GM18508 (cell line): ENCODE measurements at regions not wholly inside any gene's neighbourhood (a gene's known extent, or its start where the extent isn't known, plus 50 kb on each side); places are given as distances from the start of the nearest gene placed in this dataset.
"Not testable (repeated sequence)": the region's sequence is repeated elsewhere in the genome, so short reads cannot be mapped to it uniquely, and the experiment has no call there.

ENCODE experiments used
- ATAC-seq: cut with Tn5 transposase; IDR thresholded peaks from one replicate; pipeline ENCODE4 v1.9.1; 2021; ENCODE audit warnings: moderate number of reproducible peaks; ENCODE audit not compliant: insufficient read depth, unreplicated experiment

DNA sequence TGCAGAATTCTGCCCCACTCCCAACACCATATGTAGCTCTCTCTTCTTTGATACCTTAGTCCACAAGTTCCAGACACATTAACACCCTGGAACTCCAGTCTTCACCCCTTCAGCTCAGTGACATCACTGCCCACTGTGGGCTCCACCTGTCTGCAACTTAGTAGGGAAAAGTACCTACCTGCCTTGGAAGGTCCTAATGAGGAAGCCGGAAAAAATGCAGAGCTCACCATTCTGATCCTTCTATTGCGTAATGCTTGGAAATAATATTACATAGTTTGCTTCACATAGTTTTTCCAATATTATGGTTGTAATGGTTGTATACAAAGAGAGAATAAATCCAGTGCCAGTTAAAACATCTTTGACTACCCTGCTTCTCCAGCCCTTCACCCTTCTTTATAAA lies 738.4 kb downstream of the RNF144A start:
- no peak for ATAC-seq

DNA sequence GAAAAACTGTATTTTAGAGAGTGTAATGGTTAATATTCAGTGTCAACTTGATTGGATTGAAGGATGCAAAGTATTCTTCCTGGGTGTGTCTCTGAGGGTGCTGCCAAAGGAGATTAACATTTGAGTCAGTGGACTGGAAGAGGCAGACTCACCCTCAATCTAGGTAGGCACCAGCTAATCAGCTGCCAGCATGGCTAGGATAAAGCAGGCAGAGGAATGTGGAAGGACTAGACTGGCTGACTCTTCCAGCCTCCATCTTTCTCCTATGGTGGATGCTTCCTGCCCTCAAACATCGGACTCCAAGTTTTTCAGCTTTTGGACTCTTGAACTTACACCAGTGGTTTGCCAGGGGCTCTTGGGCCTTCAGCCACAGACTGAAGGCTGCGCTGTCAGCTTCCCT lies 740.3 kb downstream of the RNF144A start:
- not testable (repeated sequence) for ATAC-seq

GRCh38 chr2:7658486-7658885 lies 741.3 kb downstream of the RNF144A start:
- no peak for ATAC-seq

- no peak for ATAC-seq
Measured at GRCh38 chr2:7660816-7661215, 743.6 kb downstream of the RNF144A start.

DNA sequence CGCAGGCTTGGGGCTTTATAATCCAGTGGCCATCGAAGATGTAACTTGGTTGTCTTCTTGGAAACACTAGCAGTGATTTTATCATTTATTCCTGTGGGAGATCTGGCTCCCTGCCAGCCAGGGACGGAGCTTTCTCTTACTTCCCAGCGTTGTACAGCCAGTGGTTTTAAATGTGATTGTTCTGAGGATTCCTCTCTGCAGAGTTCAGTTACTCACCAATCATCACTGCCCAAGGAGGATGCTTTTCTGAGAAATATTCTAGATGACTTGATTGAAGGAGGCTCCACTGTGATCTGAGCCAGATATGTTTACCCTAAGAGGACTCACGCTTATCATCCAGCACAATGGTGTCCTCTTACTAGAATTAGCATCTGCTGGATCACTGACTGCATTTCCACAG lies 744.3 kb downstream of the RNF144A start:
- no peak for ATAC-seq

GRCh38 chr2:7665880-7666279 lies 748.7 kb downstream of the RNF144A start:
- ATAC-seq, result no peak

DNA sequence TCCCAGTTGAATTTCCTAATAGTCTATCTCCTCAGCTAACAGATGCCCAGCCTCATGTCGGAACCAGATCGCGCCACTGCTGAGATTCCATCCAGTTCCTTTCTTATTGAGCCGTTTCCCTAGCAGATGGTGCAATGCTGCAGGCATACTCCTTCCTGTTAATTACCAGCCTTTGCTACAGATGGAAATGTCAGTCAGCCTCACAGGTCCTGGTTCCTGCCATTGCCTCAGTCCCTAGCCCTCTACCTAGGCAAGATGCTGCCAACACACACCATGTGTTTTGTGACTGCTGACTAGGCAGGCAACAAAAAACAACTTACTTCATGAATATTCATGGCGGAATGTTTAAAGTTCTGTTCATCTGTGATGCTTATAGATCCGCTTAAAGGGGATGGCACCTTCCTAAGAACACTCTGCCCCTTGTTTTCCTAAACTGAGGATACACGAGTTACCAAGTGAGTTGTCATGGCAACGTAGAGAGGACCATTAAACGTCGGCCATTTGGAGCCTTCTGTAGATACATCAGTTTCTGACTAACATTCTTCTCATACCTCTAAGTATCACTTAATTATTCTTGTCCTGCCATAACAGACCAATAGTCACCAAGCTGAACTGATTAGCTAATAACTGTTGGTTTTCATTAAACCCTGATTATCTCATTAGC lies 749.5 kb downstream of the RNF144A start:
- no peak for ATAC-seq

GRCh38 chr2:7667260-7667757 lies 750.1 kb downstream of the RNF144A start:
- no peak for ATAC-seq

- no peak for ATAC-seq
Measured at GRCh38 chr2:7670905-7671641, 753.9 kb downstream of the RNF144A start.

DNA sequence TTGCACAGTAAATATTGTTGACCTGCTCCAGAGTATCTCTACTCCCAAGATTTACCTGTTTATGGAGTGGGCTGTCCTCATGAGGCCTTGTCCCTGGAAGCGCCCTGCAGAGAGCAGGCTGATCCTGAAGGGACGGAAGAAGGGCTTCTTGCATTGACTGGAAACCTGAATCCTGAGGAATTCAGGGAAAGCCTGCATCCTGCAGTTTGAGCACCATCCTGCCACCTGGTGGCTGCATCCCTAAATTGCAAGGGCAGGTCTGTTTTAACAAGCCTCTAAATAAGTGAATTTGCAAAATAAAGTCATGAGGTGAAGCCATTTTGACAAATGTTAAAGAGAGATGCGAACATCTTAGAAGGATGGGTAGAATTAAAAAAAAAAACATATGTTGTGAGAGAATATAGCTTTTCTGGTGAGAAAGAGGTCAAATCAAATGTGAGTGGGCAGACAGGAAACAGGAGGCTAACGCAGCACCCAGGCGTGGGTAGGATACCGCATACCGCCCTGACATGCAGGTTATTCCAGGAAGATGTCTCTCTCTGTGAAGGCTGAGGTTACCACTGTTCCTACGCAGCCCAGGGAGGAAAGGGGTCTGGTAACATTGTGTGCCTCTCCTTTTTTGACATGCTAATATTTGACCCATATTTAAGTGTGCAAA lies 754.9 kb downstream of the RNF144A start:
- no peak for ATAC-seq

DNA sequence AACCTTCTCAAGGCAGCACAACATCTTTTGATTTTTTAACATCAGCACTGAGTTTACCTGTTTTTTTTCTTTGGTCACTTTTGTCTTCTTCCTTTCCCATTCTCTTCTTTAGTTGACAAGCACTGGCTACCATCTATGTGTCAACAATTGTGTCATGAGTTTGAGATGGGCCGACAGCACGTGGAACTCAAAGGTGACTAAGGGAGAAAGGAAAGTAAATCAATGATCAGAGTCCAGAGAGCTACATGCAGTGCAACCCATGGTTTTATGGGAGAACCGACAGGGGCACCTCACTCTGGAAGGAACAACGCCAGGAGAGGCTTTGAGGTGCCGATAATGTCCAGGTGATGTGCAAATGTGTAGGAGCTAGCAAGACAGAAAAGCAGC lies 755.5 kb downstream of the RNF144A start:
- ATAC-seq, result no peak

DNA sequence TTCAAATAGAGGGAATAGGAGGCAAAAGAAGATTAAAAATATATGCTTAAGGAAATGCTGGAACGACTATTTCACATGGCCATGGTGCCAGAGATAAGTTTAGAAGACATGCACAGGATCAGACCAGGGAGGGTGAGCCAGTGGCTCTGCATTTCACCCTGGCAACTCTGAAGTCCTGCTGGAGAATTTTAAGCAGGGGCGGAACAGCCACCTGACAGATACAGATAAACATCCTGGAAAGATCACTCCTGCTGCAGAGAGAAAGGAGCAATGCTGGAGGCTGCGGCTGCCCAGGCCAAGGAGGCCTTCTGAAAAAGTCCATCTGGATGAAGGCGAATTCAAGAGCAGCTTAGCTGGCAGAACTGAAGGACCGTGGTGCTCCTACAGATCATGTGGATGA lies 755.9 kb downstream of the RNF144A start:
- no peak for ATAC-seq

DNA sequence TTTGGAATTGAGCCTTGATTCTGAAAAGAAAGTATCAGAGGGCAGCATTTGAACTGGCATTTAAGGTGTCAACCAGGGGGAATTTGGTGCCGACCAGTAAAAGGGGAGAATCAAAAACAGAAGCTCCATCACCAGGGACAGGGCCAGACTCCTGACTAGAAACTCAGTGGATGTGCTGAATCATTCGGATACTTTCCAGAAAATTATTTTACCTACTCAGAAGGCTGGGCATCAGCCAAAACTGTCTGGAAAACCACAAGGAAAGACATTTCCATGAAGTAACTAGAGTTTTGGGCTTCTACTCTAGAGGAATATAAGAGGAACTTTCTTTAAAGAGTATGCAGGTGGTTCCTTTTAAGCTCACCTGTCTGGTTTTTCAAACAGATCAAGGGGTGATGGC lies 756.6 kb downstream of the RNF144A start:
- ATAC-seq, result no peak

GRCh38 chr2:7674606-7675005 lies 757.4 kb downstream of the RNF144A start:
- no peak for ATAC-seq

GRCh38 chr2:7676714-7677113 lies 759.5 kb downstream of the RNF144A start:
- no peak for ATAC-seq

DNA sequence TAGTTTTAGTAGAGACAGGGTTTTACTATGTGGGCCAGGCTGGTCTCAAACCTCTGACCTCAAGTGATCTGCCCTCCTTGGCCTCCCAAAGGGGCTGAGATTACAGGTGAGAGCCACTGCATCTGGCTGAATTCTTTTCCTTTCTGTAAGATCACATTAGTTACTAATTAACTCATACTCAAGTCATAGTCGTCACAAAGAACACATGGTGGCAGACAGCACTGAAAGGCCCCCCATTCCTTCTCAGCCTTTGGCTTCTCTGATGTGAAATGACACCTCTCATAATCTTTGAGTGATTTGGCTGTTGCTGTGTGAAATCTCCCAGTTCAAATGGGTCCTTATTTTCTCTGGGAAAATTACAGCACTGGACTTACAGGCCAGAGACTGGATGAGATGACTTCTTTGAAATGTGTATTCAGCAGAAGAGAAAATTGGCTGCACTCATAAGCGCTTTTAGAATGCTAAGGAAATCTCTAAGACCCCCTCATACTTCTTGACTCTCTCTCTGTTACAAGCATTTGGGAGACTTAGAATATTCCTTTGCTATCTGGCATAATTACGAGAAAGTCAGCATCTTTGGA lies 764.8 kb downstream of the RNF144A start:
- no peak for ATAC-seq

GRCh38 chr2:7683196-7683595 lies 766.0 kb downstream of the RNF144A start:
- no peak for ATAC-seq

DNA sequence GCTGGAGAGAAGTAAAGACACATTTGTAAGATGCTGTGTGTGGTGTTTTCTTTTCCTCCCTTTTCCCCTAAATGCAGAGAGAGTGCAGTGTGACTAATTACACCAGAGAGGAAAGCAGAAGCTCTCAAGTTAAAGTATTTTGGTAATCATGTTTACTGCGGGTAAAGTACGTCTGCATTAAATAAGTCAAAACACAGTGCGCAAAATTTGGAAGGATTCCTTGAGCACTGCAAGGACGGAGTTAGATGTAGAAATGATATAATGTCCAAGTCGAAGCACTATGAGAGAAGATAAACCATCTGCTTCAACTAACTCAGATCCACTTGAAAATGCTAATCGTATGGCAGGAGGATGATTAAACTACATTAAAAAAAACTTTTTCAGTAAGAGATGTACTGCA lies 766.5 kb downstream of the RNF144A start:
- no peak for ATAC-seq

DNA sequence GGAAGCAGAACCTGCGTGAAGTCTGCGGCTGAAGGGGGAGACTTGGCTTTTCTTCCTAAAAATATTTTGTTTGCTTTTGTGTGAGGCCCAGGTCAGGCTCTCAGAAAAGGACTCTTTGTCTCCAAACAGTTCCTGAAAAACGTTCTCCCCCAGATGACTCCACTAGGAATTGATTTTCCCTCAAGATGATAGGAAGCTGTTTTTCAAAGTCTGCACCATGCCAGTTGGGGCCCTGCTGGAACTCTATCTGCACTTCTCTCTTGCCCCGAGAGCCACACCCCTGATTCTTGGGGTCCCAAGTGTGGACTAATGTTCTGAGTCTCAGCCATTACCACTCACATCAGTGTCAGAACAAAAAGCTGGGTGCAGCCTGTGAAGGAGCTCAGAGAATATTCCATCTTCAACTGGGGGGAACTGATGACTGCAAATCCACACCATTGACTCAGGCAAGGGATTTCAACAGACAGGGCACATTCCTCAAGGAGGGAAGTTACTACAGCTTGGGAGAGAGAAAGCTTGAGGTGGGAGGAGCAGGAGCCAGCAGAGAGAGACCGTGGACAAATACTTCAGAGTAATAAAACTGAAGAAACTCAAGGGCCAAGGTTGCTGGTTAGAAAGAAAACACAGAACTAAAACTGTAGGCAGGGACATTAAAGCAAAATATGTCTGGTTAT lies 768.3 kb downstream of the RNF144A start:
- no peak for ATAC-seq

GRCh38 chr2:7686016-7686385 lies 768.8 kb downstream of the RNF144A start:
- no peak for ATAC-seq
